Fibroblast of the conjunctiva (primary cell): ENCODE measurements at regions not wholly inside any gene's neighbourhood (a gene's known extent, or its start where the extent isn't known, plus 50 kb on each side); places are given as distances from the start of the nearest gene placed in this dataset.
A peak's percentile ranks its signal among the peaks of the same experiment; 100 is the strongest.

Experiments used
- DNase-seq: peaks from one replicate; pipeline ENCODE4 v3.0.0-alpha.2; 2010; ENCODE audit warnings: low read depth

GRCh38 chr2:145186303-145186702 lies 666.4 kb upstream of the ZEB2 start:
- DNase-seq = peak; percentile 47

DNA sequence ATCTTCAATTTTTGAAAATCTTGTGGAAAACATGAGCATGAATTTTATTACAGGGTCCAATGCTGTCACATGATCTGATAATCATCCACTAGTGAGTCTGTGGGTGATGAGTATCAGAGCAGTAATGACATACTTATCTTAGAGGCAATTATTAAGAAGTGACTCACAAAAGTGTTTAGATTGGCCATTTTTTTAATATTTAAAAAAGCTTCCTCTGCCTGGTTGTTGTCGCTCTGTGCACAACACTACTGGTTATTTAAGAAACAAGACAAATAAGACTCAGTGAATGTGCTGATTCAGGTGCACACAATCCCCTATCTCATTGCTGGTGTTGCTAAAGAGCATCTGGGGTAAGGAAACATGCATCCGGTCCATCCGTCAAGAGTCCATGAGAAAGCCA lies 665.8 kb upstream of the ZEB2 start:
- no peak for DNase-seq

- peak; percentile 55 for DNase-seq
These were observed 665.1 kb upstream of the ZEB2 start for GRCh38 chr2:145184741-145185651.

DNA sequence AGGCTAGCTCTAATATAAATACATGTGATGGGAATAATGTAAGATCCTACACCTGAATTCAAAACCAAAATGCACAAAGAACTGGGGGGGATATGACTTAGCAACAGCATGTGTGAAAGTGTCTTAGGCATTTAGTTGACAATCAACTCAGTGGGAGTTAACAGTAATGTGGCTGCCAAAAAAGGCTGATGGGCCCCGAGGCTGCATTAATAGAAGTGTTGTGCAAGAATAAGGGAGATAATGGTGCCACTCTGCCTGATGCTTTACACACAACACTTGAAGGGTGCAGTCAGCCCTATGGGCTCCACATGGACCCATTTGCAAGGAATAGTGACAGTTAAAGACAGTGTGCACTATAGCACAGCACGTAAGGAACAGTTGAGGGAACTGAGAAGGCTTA lies 649.4 kb upstream of the ZEB2 start:
- no peak for DNase-seq

DNA sequence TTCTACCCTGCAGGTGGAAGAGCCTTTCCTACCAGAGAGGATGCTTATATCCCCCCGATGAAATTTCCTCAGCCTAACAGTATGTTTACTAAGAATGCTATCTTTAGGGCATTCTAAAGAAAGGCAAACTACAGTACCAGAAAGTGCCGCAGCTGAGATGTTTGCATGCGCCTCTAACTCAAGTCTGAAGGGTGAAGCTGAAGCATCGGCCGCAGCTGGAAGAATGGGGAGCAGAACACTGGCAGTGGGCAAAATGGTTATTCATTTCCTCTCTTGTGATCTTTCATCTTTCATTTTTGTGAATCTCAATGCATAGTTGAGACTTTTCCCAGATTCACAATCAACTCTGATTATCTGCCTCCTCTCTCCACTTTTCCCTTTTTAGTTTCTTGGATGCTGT lies 648.2 kb upstream of the ZEB2 start:
- no peak for DNase-seq

DNA sequence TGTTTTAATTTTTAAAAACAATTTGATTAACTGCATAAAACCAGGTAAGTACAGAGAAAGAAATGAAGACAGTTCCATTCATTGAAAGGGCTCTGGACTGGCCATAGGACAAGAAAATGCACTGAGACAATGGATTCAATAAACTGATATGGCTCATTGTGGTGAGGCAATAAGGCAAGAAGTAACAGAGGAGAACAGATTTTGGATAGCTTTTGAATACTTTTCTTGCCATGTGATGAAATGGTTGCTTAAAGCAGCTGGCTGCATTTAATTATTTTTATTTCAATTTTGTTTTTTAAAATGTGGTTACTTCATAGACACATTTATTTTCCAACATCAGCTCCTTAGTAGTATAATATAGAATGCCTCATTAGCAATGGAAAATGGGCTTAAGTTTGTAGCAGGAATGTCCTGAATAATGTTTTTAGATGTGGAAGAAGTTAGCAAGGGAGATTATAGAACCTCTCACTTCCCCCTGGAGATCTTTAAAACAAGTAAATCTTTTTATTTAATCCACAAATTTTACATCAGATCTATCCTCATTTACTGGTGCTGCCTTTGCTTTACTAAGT lies 646.9 kb upstream of the ZEB2 start:
- DNase-seq = no peak

GRCh38 chr2:145161656-145162055 lies 641.7 kb upstream of the ZEB2 start:
- no peak for DNase-seq

DNA sequence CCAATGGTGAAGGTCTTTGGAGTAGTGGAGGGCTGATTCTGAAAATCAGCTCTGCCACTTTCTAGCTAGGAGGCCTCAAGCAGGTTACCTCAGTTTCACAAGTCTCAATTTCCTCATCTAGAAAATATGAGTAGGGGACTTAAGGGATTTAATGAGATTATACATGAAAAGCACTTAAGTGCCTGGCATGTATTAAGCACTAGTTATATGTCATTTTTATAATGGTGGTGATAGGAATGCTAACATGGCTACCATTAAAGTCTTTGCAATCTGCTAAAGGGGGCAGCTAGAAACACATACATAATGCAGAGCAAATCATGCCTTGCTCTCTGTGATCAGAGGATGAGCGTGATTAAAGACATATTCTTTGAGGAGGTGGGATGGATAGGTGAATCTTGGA lies 640.9 kb upstream of the ZEB2 start:
- no peak for DNase-seq

DNA sequence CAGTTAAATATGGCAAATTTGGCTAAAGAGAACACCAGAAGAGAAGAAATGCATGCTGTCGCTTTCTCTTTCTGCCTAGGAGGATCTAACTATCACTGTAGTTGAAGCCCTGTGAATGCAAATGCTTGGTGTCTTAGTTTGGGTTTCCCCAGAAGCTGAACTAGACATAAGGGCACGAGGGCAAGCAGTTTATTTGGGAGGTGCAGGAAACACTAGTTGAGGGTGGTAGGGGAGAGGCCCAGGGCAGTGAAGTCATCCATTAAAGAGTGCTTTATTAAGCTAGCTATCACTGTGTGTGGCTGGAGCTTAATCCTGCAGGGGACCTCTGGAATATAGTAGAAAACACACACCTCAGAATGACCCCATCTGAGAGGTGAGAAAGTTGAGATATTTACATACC lies 639.8 kb upstream of the ZEB2 start:
- DNase-seq = no peak

DNA sequence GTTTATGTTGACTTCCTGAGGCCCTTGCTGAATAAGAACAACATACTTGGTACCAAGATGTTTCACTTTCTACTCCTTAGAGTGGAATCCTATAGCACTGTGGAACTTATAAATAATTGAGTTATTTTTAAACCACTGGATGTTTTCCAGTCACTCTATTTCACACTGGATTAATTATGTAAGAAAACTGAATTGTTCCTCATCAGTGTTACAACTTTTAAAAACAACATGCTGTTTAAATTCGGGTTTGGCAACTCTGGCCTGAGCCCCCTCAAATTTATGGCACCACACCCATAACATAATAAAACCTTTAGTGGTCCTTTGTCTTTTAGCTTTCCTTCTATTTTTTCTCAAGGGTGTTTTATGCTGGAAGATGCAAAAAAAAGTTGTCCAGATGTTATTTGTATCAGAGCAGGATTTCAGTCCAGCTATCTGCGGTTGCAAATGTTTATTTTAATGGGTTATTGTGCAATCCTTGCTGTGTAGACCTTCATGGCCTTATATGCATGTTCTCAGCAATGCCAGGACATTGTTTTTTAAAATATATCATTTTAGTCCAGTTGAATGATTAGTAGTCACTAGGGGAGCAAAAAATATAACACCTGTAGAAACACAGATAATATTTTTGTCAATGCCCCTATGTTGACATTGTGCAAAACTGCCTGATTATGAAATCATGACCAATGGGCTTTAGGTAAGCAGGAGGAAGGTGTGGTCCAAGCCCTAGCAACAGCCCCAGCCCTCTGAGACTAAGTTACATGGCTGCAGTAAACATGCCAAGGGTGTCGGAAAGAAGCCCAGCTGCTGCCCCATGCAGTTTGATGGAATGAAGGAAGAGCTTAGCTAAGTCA lies 638.0 kb upstream of the ZEB2 start:
- DNase-seq = peak; percentile 95

DNA sequence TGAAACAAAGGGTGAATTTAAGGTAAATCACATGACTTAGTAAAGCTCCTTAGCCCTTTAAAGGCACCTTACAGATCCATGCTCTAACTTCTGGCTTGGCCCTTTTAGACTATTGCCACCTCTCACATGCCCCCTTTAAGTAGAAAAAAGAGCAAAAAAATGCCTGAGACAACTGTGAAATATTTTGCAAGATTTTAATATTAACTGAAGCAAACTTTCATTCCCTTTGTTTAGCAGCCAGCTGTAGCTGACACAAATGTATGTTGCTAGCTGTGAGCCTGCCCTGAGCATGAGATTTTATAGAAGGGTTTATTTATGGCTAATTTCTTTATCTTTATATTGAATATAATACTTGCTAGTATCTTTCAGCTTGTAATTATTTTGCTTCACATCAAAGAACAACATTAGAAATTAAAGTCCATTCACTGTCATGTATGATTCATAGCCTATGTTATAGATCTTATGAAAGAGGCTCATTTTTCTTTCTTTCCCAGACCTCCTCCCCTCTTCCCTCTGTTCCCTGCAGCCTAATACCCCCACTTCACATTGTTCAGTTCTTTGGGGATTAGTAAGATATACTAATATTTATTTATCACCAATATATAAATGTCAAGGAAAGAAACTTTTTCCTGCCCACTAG lies 637.2 kb upstream of the ZEB2 start:
- DNase-seq = no peak

- no peak for DNase-seq
These were observed 636.3 kb upstream of the ZEB2 start for GRCh38 chr2:145156199-145156598.

- DNase-seq = no peak
These were observed 635.3 kb upstream of the ZEB2 start for GRCh38 chr2:145155196-145155595.

- no peak for DNase-seq
These were observed 634.8 kb upstream of the ZEB2 start for GRCh38 chr2:145154731-145155130.

DNA sequence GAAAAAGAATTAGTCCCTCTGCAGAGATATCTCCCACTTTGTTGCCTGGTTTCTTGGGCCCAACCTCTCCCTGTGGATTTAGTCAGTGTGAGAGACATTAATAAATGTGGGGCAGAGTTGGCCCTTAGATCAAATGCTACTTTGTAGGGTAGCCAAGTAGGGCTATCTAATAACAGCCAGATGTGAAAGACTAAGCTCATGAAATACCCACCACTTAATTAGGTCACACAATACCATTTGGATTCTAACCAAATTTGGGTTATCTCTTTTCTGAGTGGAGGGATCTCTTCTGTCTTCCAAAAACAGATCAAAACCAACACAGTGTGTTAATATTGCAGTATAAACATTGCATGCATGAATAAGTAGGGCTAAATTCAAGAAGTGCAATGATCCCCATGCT lies 626.8 kb upstream of the ZEB2 start:
- DNase-seq = no peak

GRCh38 chr2:145144131-145144728 lies 624.3 kb upstream of the ZEB2 start:
- DNase-seq = no peak

DNA sequence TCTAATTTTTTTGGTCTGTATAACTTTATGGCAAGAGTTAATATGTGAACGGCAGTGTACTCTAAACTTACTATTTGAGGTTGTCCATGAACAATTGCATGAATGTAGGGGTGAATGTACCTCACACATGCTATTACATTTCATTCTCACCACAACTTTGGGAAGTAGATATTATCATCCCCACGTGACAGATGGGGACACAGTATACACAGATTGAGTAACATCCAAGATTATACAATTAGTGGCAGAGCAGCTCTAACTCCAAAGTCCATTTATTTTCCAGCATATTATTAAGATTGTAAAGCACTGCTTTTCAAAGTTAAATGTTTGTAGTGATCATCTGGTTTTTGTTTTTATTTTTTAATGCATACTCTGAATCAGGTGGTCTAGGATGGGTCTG lies 622.1 kb upstream of the ZEB2 start:
- DNase-seq = no peak

DNA sequence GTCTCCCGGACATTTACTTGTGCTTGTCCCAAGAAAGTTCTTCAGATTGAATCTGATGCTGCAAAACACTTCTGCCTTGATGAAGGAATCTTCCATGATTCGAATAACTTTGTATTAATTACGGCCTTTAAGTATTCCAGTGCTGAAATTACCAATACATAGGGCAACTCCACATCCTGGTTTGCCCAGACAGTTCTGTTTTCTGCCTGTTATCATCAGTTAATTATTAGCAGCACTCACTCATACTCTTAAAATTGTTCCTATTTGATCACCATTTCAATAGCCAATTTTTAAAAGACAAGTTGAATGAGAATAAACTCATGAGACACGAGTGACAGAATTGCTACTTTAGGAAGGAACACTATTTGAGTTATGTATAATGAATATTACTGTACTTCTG lies 620.7 kb upstream of the ZEB2 start:
- DNase-seq = no peak

DNA sequence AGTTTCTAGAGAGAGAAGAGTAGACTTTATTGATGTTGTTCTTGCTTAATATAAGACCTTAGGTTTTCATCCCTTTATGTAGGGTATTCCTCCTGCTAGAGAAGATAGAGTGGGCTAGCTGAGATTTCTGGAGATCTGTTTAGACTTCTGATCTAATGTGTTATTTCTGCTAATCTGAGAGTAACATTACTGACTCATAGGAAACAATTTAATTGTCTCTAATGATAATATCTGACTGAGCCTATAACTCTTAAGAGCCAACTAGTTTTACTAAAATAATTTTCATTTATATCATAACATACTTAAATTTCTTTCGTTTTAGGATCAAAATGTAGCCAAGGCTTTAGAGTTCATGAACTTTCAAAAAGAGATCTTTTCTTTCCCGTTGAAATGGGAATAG lies 618.7 kb upstream of the ZEB2 start:
- DNase-seq = no peak

- DNase-seq = no peak
These were observed 618.0 kb upstream of the ZEB2 start for GRCh38 chr2:145137901-145138300.

- DNase-seq = no peak
These were observed 617.3 kb upstream of the ZEB2 start for GRCh38 chr2:145137211-145137610.

DNA sequence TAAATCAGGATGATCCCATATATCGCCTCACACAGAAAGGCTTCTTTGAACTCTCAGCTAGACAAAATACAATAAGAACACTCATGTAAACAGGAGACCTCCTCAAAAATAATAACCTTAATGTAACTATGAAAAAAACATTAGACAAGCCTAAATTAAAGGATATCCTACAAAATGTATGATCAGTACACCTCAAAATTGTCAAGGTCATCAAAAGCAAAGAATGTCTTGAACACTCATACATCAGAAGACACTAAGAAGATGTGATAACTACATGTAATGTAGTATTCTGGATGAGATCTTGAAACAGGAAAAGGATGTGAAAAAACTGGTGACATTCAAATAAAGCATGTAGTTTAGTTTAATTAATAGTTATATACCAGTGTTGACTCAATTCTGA lies 616.8 kb upstream of the ZEB2 start:
- no peak for DNase-seq
